ENCODE measurements at regions not wholly inside any gene's neighbourhood (a gene's known extent, or its start where the extent isn't known, plus 50 kb on each side); places are given as distances from the start of the nearest gene placed in this dataset.
"Not testable (repeated sequence)": the region's sequence is repeated elsewhere in the genome, so short reads cannot be mapped to it uniquely, and the experiment has no call there.

- DNase-seq (no peak), ATAC-seq (no peak)
Observed at GRCh38 chr4:126344472-126344871, 1029.7 kb downstream of the FAT4 start.

- no peak for ATAC-seq
- no peak for DNase-seq
Observed at GRCh38 chr4:126346654-126347053, 1031.9 kb downstream of the FAT4 start.

- ATAC-seq: no peak
- DNase-seq: no peak
Observed at GRCh38 chr4:126354784-126355183, 1040.0 kb downstream of the FAT4 start.

- no peak for ATAC-seq
- DNase-seq: no peak
Observed at GRCh38 chr4:126358041-126358440, 1043.3 kb downstream of the FAT4 start.

- ATAC-seq (no peak), DNase-seq (no peak)
Observed at GRCh38 chr4:126361287-126361686, 1046.5 kb downstream of the FAT4 start.

- ATAC-seq: no peak
Observed at GRCh38 chr4:126364311-126364911, 1049.7 kb downstream of the FAT4 start.

GRCh38 chr4:126369076-126369475 lies 1054.3 kb downstream of the FAT4 start:
- DNase-seq: no peak
- no peak for ATAC-seq

More at GRCh38 chr4:126364311-126364911, 1049.7 kb downstream of the FAT4 start:
- DNase-seq: no peak

- ATAC-seq (no peak), DNase-seq (no peak)
Observed at GRCh38 chr4:126372634-126373033, 1057.9 kb downstream of the FAT4 start.

- no peak for DNase-seq
- ATAC-seq: no peak
Observed at GRCh38 chr4:126375462-126376054, 1060.8 kb downstream of the FAT4 start.

GRCh38 chr4:126385954-126386353 lies 1071.2 kb downstream of the FAT4 start:
- ATAC-seq (no peak), DNase-seq (no peak)

GRCh38 chr4:126386512-126386911 lies 1071.8 kb downstream of the FAT4 start:
- ATAC-seq (no peak), DNase-seq (no peak)

- DNase-seq (no peak), ATAC-seq (no peak)
Observed at GRCh38 chr4:126395664-126396063, 1080.9 kb downstream of the FAT4 start.

- DNase-seq (no peak), ATAC-seq (no peak)
Observed at GRCh38 chr4:126396121-126396520, 1081.4 kb downstream of the FAT4 start.

GRCh38 chr4:126396703-126397102 lies 1081.9 kb downstream of the FAT4 start:
- DNase-seq (no peak), ATAC-seq (no peak)

- ATAC-seq (no peak), DNase-seq (no peak)
Observed at GRCh38 chr4:126404549-126404948, 1089.8 kb downstream of the FAT4 start.

- ATAC-seq (no peak), DNase-seq (no peak)
Observed at GRCh38 chr4:126405369-126405982, 1090.7 kb downstream of the FAT4 start.

- no peak for ATAC-seq
Observed at GRCh38 chr4:126409746-126410145, 1095.0 kb downstream of the FAT4 start.

GRCh38 chr4:126411047-126411446 lies 1096.3 kb downstream of the FAT4 start:
- no peak for DNase-seq
- no peak for ATAC-seq

More at GRCh38 chr4:126409746-126410145, 1095.0 kb downstream of the FAT4 start:
- DNase-seq: no peak

- ATAC-seq, DNase-seq: not testable (repeated sequence)
Observed at GRCh38 chr4:126412310-126412709, 1097.6 kb downstream of the FAT4 start.

- ATAC-seq (no peak), DNase-seq (no peak)
Observed at GRCh38 chr4:126414741-126415140, 1100.0 kb downstream of the FAT4 start.

GRCh38 chr4:126419266-126419665 lies 1104.5 kb downstream of the FAT4 start:
- no peak for ATAC-seq
- no peak for DNase-seq

GRCh38 chr4:126427853-126428252 lies 1113.1 kb downstream of the FAT4 start:
- DNase-seq (no peak), ATAC-seq (no peak)

GRCh38 chr4:126431049-126431448 lies 1116.3 kb downstream of the FAT4 start:
- no peak for DNase-seq
- ATAC-seq: no peak

- ATAC-seq (no peak), DNase-seq (no peak)
Observed at GRCh38 chr4:126435491-126435890, 1120.7 kb downstream of the FAT4 start.
